DND-41 (cell line): ENCODE measurements at regions not wholly inside any gene's neighbourhood (a gene's known extent, or its start where the extent isn't known, plus 50 kb on each side); places are given as distances from the start of the nearest gene placed in this dataset.

Source experiments
- CTCF ChIP-seq: IDR thresholded peaks from 2 replicates; pipeline ENCODE4 v1.5.1; 2012; ENCODE audit warnings: borderline replicate concordance, low read length, moderate library complexity, mild to moderate bottlenecking; ENCODE audit not compliant: poor library complexity, severe bottlenecking; ENCODE audit errors: extremely low read depth
- EZH2 ChIP-seq: IDR thresholded peaks from 3 replicates; pipeline ENCODE4 v1.6.1; 2012; ENCODE audit warnings: borderline replicate concordance, low read depth, mild to moderate bottlenecking, moderate library complexity, low read length, inconsistent platforms; ENCODE audit not compliant: severe bottlenecking

- TF ChIP-seq CTCF (no peak), EZH2 (no peak)
Observed at GRCh38 chr5:168039566-168040248, 251.7 kb upstream of the WWC1 start.
